GM12878 (cell line): ENCODE measurements at regions not wholly inside any gene's neighbourhood (a gene's known extent, or its start where the extent isn't known, plus 50 kb on each side); places are given as distances from the start of the nearest gene placed in this dataset.

ENCODE experiments used
- ATF2 ChIP-seq: IDR thresholded peaks from 2 replicates; pipeline ENCODE4 v1.6.1; 2012; ENCODE audit warnings: low read length, inconsistent platforms
- CBFB ChIP-seq: IDR thresholded peaks from 2 replicates; pipeline ENCODE4 v1.6.1; 2016; ENCODE audit warnings: antibody characterized with exemption, low read depth
- CTCF ChIP-seq, 3 experiments: IDR thresholded peaks in 2 of 3; conservative IDR thresholded peaks in 1 of 3; 2 replicates each; pipeline ENCODE4 v1.5.1; 2011; ENCODE audit warnings: low read depth in 3 of 3, low read length in 3 of 3, mild to moderate bottlenecking in 3 of 3, control low read depth in 2 of 3, moderate library complexity in 2 of 3, inconsistent platforms in 1 of 3, mixed read lengths in 1 of 3; ENCODE audit not compliant: control insufficient read depth in 2 of 3, insufficient read depth in 1 of 3; ENCODE audit errors: extremely low read depth in 1 of 3
- GABPA ChIP-seq: IDR thresholded peaks from 2 replicates; pipeline ENCODE4 v1.6.1; 2014; ENCODE audit warnings: antibody characterized with exemption, low read depth, mild to moderate bottlenecking, inconsistent platforms
- NRF1 ChIP-seq: conservative IDR thresholded peaks from 2 replicates; pipeline ENCODE4 v1.6.1; 2011; ENCODE audit warnings: mild to moderate bottlenecking, low read depth, low read length, improper control_type of control experiment
- YY1 ChIP-seq: IDR thresholded peaks from 2 replicates; pipeline ENCODE4 v1.6.1; 2011; ENCODE audit warnings: low read depth, mild to moderate bottlenecking, low read length
- TF ChIP-seq, protein P1 (sequence below): IDR thresholded peaks from 2 replicates; pipeline ENCODE4 v1.6.1; 2011; ENCODE audit warnings: borderline replicate concordance, low read depth, mild to moderate bottlenecking, moderate library complexity, low read length; ENCODE audit not compliant: insufficient read depth, poor library complexity, severe bottlenecking
- TF ChIP-seq, protein P2 (sequence below): IDR thresholded peaks from 2 replicates; pipeline ENCODE4 v1.6.1; 2011; ENCODE audit warnings: borderline replicate concordance, low read depth, mild to moderate bottlenecking, moderate library complexity, mixed read lengths, low read length; ENCODE audit not compliant: insufficient read depth; ENCODE audit errors: extremely low read length
- TF ChIP-seq, protein P3 (sequence below): IDR thresholded peaks from 2 replicates; pipeline ENCODE4 v1.6.1; 2012; ENCODE audit warnings: mild to moderate bottlenecking, low read depth, low read length

DNA sequence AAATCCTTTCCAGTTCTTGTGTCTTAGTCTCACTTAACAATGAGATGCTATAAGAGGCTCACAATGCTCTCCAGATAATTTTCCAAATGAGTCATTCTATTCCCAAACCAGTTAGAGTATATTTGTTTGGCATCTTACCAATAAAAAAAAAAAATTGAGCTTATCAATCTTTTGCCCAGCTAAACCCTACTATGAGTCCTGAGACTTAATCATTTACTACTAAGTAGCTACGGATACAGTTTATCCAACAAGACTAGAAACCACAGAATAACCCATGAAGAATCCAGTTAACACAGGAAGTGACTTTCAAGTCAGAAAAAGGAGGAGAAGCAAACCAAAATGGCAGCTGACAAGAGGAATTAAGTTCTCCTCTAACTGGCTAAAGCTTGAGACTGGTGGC, 330.3 kb upstream of the XYLT1 start:
- TF ChIP-seq, protein P1, sequence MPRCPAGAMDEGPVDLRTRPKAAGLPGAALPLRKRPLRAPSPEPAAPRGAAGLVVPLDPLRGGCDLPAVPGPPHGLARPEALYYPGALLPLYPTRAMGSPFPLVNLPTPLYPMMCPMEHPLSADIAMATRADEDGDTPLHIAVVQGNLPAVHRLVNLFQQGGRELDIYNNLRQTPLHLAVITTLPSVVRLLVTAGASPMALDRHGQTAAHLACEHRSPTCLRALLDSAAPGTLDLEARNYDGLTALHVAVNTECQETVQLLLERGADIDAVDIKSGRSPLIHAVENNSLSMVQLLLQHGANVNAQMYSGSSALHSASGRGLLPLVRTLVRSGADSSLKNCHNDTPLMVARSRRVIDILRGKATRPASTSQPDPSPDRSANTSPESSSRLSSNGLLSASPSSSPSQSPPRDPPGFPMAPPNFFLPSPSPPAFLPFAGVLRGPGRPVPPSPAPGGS: no peak
- no peak for TF ChIP-seq GABPA
- TF ChIP-seq NRF1: no peak
- TF ChIP-seq, protein P2, sequence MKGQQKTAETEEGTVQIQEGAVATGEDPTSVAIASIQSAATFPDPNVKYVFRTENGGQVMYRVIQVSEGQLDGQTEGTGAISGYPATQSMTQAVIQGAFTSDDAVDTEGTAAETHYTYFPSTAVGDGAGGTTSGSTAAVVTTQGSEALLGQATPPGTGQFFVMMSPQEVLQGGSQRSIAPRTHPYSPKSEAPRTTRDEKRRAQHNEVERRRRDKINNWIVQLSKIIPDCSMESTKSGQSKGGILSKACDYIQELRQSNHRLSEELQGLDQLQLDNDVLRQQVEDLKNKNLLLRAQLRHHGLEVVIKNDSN: no peak
- no peak for TF ChIP-seq CTCF (IDR thresholded peaks at IDR 0.05 in 2 of 3, conservative IDR thresholded peaks at IDR 0.05 in 1 of 3; ENCODE audit: control insufficient read depth in 2 of 3, extremely low read depth in 1 of 3, insufficient read depth in 1 of 3, low read depth in 3 of 3, low read length in 3 of 3)
- no peak for TF ChIP-seq YY1
- TF ChIP-seq, protein P3, sequence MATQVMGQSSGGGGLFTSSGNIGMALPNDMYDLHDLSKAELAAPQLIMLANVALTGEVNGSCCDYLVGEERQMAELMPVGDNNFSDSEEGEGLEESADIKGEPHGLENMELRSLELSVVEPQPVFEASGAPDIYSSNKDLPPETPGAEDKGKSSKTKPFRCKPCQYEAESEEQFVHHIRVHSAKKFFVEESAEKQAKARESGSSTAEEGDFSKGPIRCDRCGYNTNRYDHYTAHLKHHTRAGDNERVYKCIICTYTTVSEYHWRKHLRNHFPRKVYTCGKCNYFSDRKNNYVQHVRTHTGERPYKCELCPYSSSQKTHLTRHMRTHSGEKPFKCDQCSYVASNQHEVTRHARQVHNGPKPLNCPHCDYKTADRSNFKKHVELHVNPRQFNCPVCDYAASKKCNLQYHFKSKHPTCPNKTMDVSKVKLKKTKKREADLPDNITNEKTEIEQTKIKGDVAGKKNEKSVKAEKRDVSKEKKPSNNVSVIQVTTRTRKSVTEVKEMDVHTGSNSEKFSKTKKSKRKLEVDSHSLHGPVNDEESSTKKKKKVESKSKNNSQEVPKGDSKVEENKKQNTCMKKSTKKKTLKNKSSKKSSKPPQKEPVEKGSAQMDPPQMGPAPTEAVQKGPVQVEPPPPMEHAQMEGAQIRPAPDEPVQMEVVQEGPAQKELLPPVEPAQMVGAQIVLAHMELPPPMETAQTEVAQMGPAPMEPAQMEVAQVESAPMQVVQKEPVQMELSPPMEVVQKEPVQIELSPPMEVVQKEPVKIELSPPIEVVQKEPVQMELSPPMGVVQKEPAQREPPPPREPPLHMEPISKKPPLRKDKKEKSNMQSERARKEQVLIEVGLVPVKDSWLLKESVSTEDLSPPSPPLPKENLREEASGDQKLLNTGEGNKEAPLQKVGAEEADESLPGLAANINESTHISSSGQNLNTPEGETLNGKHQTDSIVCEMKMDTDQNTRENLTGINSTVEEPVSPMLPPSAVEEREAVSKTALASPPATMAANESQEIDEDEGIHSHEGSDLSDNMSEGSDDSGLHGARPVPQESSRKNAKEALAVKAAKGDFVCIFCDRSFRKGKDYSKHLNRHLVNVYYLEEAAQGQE: no peak
- no peak for TF ChIP-seq ATF2
- TF ChIP-seq CBFB: no peak
